Activated naive CD8-positive, alpha-beta T cell treated with anti-CD3 and anti-CD28 coated beads, Interleukin-2, amount 10 ng/mL, durations not matched to agents 7 days and 5 days (primary cell): ENCODE measurements at regions not wholly inside any gene's neighbourhood (a gene's known extent, or its start where the extent isn't known, plus 50 kb on each side); places are given as distances from the start of the nearest gene placed in this dataset.

Experiments used
- ATAC-seq: fragments of 150-1000 bp; cut with Tn5 transposase; one replicate; pipeline ENCODE4 v1.10.0; 2021; ENCODE audit warnings: low read depth, moderate library complexity
- POLR2A ChIA-PET: fragments of 350-600 bp; sonication (Branson Sonifier 250); formaldehyde crosslinking; loops from one replicate; lab custom pipeline; 2021; ENCODE audit warnings: antibody characterized with exemption; lab: Charles Lee
- DNase-seq: peaks from one replicate; pipeline ENCODE4 v3.0.0; 2021
- H3K27ac Mint-ChIP-seq: one replicate; pipeline ENCODE4 v1.8.0; 2022; ENCODE audit warnings: mild to moderate bottlenecking, mixed read lengths
- H3K27me3 Mint-ChIP-seq: one replicate; pipeline ENCODE4 v1.8.0; 2022; ENCODE audit warnings: mild to moderate bottlenecking, moderate library complexity, mixed read lengths
- H3K36me3 Mint-ChIP-seq: one replicate; pipeline ENCODE4 v1.8.0; 2021; ENCODE audit warnings: mild to moderate bottlenecking, mixed read lengths
- H3K4me1 Mint-ChIP-seq: one replicate; pipeline ENCODE4 v1.8.0; 2021; ENCODE audit warnings: mixed read lengths
- H3K4me3 Mint-ChIP-seq: one replicate; pipeline ENCODE4 v1.8.0; 2022; ENCODE audit warnings: mild to moderate bottlenecking, moderate library complexity, mixed read lengths
- H3K9me3 Mint-ChIP-seq: one replicate; pipeline ENCODE4 v1.8.0; 2021; ENCODE audit warnings: mixed read lengths

- Mint-ChIP-seq H3K27me3 (no peaks in the 10 kb centered on the region), H3K36me3 (no peaks in the 10 kb centered on the region), H3K4me1 (no peaks in the 10 kb centered on the region), H3K4me3 (no peak overlapping the region), H3K27ac (no peak overlapping the region), H3K9me3 (peaks cover 2% of the 10 kb centered on the region)
- ATAC-seq = no peak
- DNase-seq = no peak
- POLR2A ChIA-PET = no interaction called here
Observed at GRCh38 chr9:106535439-106535838, 327.5 kb upstream of the ZNF462 start.

- Mint-ChIP-seq H3K36me3 (no peaks in the 10 kb centered on the region), H3K27ac (no peak overlapping the region), H3K9me3 (peaks cover 5% of the 10 kb centered on the region), H3K4me3 (no peak overlapping the region), H3K4me1 (no peaks in the 10 kb centered on the region), H3K27me3 (no peaks in the 10 kb centered on the region)
- no peak for DNase-seq
- POLR2A ChIA-PET = no interaction called here
- no peak for ATAC-seq
Observed at GRCh38 chr9:106557996-106558667, 304.8 kb upstream of the ZNF462 start.

GRCh38 chr9:106560540-106560939 is 302.4 kb upstream of the ZNF462 start:
- Mint-ChIP-seq H3K27ac (no peak overlapping the region), H3K4me3 (no peak overlapping the region), H3K9me3 (peaks cover 3% of the 10 kb centered on the region), H3K4me1 (no peaks in the 10 kb centered on the region), H3K36me3 (no peaks in the 10 kb centered on the region), H3K27me3 (no peaks in the 10 kb centered on the region)
- DNase-seq (no peak), ATAC-seq (no peak)
- POLR2A ChIA-PET = no interaction called here

- H3K9me3 Mint-ChIP-seq = peaks cover 9% of the 10 kb centered on the region
- no peak overlapping the region for H3K4me3 Mint-ChIP-seq
- no peak for ATAC-seq
- POLR2A ChIA-PET = no interaction called here
- no peak overlapping the region for H3K27ac Mint-ChIP-seq
- H3K4me1 Mint-ChIP-seq = no peaks in the 10 kb centered on the region
- no peaks in the 10 kb centered on the region for H3K27me3 Mint-ChIP-seq
- DNase-seq = no peak
- H3K36me3 Mint-ChIP-seq = no peaks in the 10 kb centered on the region
Observed at GRCh38 chr9:106575823-106576222, 287.1 kb upstream of the ZNF462 start.

GRCh38 chr9:106576232-106576760 is 286.7 kb upstream of the ZNF462 start:
- no peak for DNase-seq
- H3K4me1 Mint-ChIP-seq = no peaks in the 10 kb centered on the region
- ATAC-seq = no peak
- no peaks in the 10 kb centered on the region for H3K36me3 Mint-ChIP-seq
- peaks cover 9% of the 10 kb centered on the region for H3K9me3 Mint-ChIP-seq
- no peak overlapping the region for H3K4me3 Mint-ChIP-seq
- POLR2A ChIA-PET = no interaction called here
- no peaks in the 10 kb centered on the region for H3K27me3 Mint-ChIP-seq
- H3K27ac Mint-ChIP-seq = no peak overlapping the region

- no peak for DNase-seq
- H3K4me3 Mint-ChIP-seq = no peak overlapping the region
- peaks cover 9% of the 10 kb centered on the region for H3K9me3 Mint-ChIP-seq
- no peaks in the 10 kb centered on the region for H3K4me1 Mint-ChIP-seq
- POLR2A ChIA-PET = no interaction called here
- no peaks in the 10 kb centered on the region for H3K27me3 Mint-ChIP-seq
- H3K27ac Mint-ChIP-seq = no peak overlapping the region
- ATAC-seq = no peak
- no peaks in the 10 kb centered on the region for H3K36me3 Mint-ChIP-seq
Observed at GRCh38 chr9:106577121-106577520, 285.8 kb upstream of the ZNF462 start.

- POLR2A ChIA-PET = no interaction called here
Observed at GRCh38 chr9:106580546-106580945, 282.4 kb upstream of the ZNF462 start.

GRCh38 chr9:106581973-106582372 is 281.0 kb upstream of the ZNF462 start:
- Mint-ChIP-seq H3K4me3 (no peak overlapping the region), H3K36me3 (no peaks in the 10 kb centered on the region), H3K9me3 (peaks cover 11% of the 10 kb centered on the region), H3K27ac (no peak overlapping the region), H3K4me1 (no peaks in the 10 kb centered on the region), H3K27me3 (no peaks in the 10 kb centered on the region)
- POLR2A ChIA-PET = no interaction called here
- DNase-seq (no peak), ATAC-seq (no peak)

More at GRCh38 chr9:106580546-106580945, 282.4 kb upstream of the ZNF462 start:
- ATAC-seq (no peak), DNase-seq (no peak)
- Mint-ChIP-seq H3K4me3 (no peak overlapping the region), H3K27me3 (no peaks in the 10 kb centered on the region), H3K4me1 (no peaks in the 10 kb centered on the region), H3K27ac (no peak overlapping the region), H3K36me3 (no peaks in the 10 kb centered on the region), H3K9me3 (peaks cover 8% of the 10 kb centered on the region)

- no peaks in the 10 kb centered on the region for H3K4me1 Mint-ChIP-seq
- POLR2A ChIA-PET = no interaction called here
- H3K4me3 Mint-ChIP-seq = no peak overlapping the region
- no peak overlapping the region for H3K27ac Mint-ChIP-seq
- H3K27me3 Mint-ChIP-seq = no peaks in the 10 kb centered on the region
- peaks cover 11% of the 10 kb centered on the region for H3K9me3 Mint-ChIP-seq
- DNase-seq (no peak), ATAC-seq (no peak)
- H3K36me3 Mint-ChIP-seq = no peaks in the 10 kb centered on the region
Observed at GRCh38 chr9:106583751-106584150, 279.2 kb upstream of the ZNF462 start.

GRCh38 chr9:106587042-106587441 is 275.9 kb upstream of the ZNF462 start:
- Mint-ChIP-seq H3K36me3 (no peaks in the 10 kb centered on the region), H3K9me3 (peaks cover 5% of the 10 kb centered on the region), H3K4me3 (no peak overlapping the region), H3K4me1 (no peaks in the 10 kb centered on the region), H3K27me3 (no peaks in the 10 kb centered on the region), H3K27ac (no peak overlapping the region)
- POLR2A ChIA-PET = no interaction called here
- DNase-seq (no peak), ATAC-seq (no peak)

- no peak for ATAC-seq
- Mint-ChIP-seq H3K4me3 (no peak overlapping the region), H3K36me3 (no peaks in the 10 kb centered on the region), H3K4me1 (no peaks in the 10 kb centered on the region), H3K27me3 (no peaks in the 10 kb centered on the region), H3K27ac (no peak overlapping the region), H3K9me3 (peaks cover 4% of the 10 kb centered on the region)
- no peak for DNase-seq
- POLR2A ChIA-PET = no interaction called here
Observed at GRCh38 chr9:106588626-106589025, 274.3 kb upstream of the ZNF462 start.

GRCh38 chr9:106590759-106591505 is 272.0 kb upstream of the ZNF462 start:
- POLR2A ChIA-PET = no interaction called here
- Mint-ChIP-seq H3K4me1 (no peaks in the 10 kb centered on the region), H3K27me3 (no peaks in the 10 kb centered on the region), H3K36me3 (no peaks in the 10 kb centered on the region), H3K4me3 (no peak overlapping the region), H3K27ac (no peak overlapping the region), H3K9me3 (peaks cover 4% of the 10 kb centered on the region)
- no peak for ATAC-seq
- DNase-seq = no peak

GRCh38 chr9:106593201-106593600 is 269.8 kb upstream of the ZNF462 start:
- DNase-seq (no peak), ATAC-seq (no peak)
- H3K36me3 Mint-ChIP-seq = no peaks in the 10 kb centered on the region
- H3K4me1 Mint-ChIP-seq = no peaks in the 10 kb centered on the region
- H3K4me3 Mint-ChIP-seq = no peak overlapping the region
- peaks cover 1% of the 10 kb centered on the region for H3K9me3 Mint-ChIP-seq
- POLR2A ChIA-PET = no interaction called here
- H3K27me3 Mint-ChIP-seq = no peaks in the 10 kb centered on the region
- no peak overlapping the region for H3K27ac Mint-ChIP-seq

- H3K27ac Mint-ChIP-seq = no peak overlapping the region
- H3K9me3 Mint-ChIP-seq = peaks cover 1% of the 10 kb centered on the region
- no peaks in the 10 kb centered on the region for H3K4me1 Mint-ChIP-seq
- DNase-seq (no peak), ATAC-seq (no peak)
- POLR2A ChIA-PET = no interaction called here
- H3K27me3 Mint-ChIP-seq = no peaks in the 10 kb centered on the region
- H3K4me3 Mint-ChIP-seq = no peak overlapping the region
- H3K36me3 Mint-ChIP-seq = no peaks in the 10 kb centered on the region
Observed at GRCh38 chr9:106596984-106597383, 266.0 kb upstream of the ZNF462 start.
